ENCODE measurements at regions not wholly inside any gene's neighbourhood (a gene's known extent, or its start where the extent isn't known, plus 50 kb on each side); places are given as distances from the start of the nearest gene placed in this dataset.

- Histone ChIP-seq H3K4me1 (ENCODE audit: insufficient read depth, low read length) (no peaks in the 10 kb centered on the region), H3K4me3 (ENCODE audit: low read length) (no peak overlapping the region), H3K36me3 (ENCODE audit: insufficient read depth, low read length) (no peaks in the 10 kb centered on the region), H3K27ac (ENCODE audit: low read depth in 1 of 2, low read length in 2 of 2) (no peak overlapping the region), H3K9me3 (ENCODE audit: control insufficient read depth in 1 of 2, insufficient read depth in 1 of 2, low read length in 2 of 2) (peaks cover 0 to 5% of the 10 kb centered on the region in 2 experiments), H3K27me3 (ENCODE audit: control insufficient read depth in 1 of 2, insufficient read depth in 2 of 2, low read length in 2 of 2) (no peaks in the 10 kb centered on the region)
- no peaks in the 10 kb centered on the region for H3K36me3 Mint-ChIP-seq (ENCODE audit: low read depth)
- CTCF ChIA-PET: interaction anchor here (1.0 kb wide), 1 partner anchor 14 kb away, joined by 3 read pairs; no protein-coding TSS in a partner anchor
- ATAC-seq (ENCODE audit: poor library complexity): no peak
- H3K27ac Mint-ChIP-seq: no peak overlapping the region
- no peak for DNase-seq
- no peaks in the 10 kb centered on the region for H3K4me1 Mint-ChIP-seq (ENCODE audit: low read depth)
- intact Hi-C loops (cut with DNase I, micrococcal nuclease): no loop called here
- H3K4me3 Mint-ChIP-seq: no peak overlapping the region
- H3K9me3 Mint-ChIP-seq: peaks cover 2% of the 10 kb centered on the region
- H3K27me3 Mint-ChIP-seq: no peaks in the 10 kb centered on the region
- no peak for TF ChIP-seq CTCF (IDR thresholded peaks at IDR 0.05)
- POLR2A ChIA-PET: no interaction called here
Observed at GRCh38 chr4:20313237-20314030, 61.7 kb downstream of the SLIT2 start.

- no peak for ATAC-seq (ENCODE audit: poor library complexity)
- H3K4me3 ChIP-seq (ENCODE audit: low read length): no peak overlapping the region
- H3K4me1 ChIP-seq (ENCODE audit: insufficient read depth, low read length): no peaks in the 10 kb centered on the region
- intact Hi-C loops (cut with DNase I, micrococcal nuclease): no loop called here
- TF ChIP-seq CTCF (IDR thresholded peaks at IDR 0.05): no peak
- Mint-ChIP-seq H3K27me3 (no peaks in the 10 kb centered on the region), H3K36me3 (ENCODE audit: low read depth) (no peaks in the 10 kb centered on the region), H3K4me1 (ENCODE audit: low read depth) (no peaks in the 10 kb centered on the region), H3K9me3 (peaks cover 4% of the 10 kb centered on the region), H3K27ac (no peak overlapping the region), H3K4me3 (no peak overlapping the region)
- no peak overlapping the region for H3K27ac ChIP-seq (ENCODE audit: low read depth in 1 of 2, low read length in 2 of 2)
- ChIA-PET CTCF (no interaction called here), POLR2A (no interaction called here)
- no peak for DNase-seq
- H3K36me3 ChIP-seq (ENCODE audit: insufficient read depth, low read length): no peaks in the 10 kb centered on the region
- no peaks in the 10 kb centered on the region for H3K27me3 ChIP-seq (ENCODE audit: control insufficient read depth in 1 of 2, insufficient read depth in 2 of 2, low read length in 2 of 2)
- peaks cover 0 to 5% of the 10 kb centered on the region in 2 experiments for H3K9me3 ChIP-seq (ENCODE audit: control insufficient read depth in 1 of 2, insufficient read depth in 1 of 2, low read length in 2 of 2)
Observed at GRCh38 chr4:20317424-20317985, 65.8 kb downstream of the SLIT2 start.

GRCh38 chr4:20318001-20318908 lies 66.5 kb downstream of the SLIT2 start:
- Histone ChIP-seq H3K4me1 (ENCODE audit: insufficient read depth, low read length) (no peaks in the 10 kb centered on the region), H3K9me3 (ENCODE audit: control insufficient read depth in 1 of 2, insufficient read depth in 1 of 2, low read length in 2 of 2) (peaks cover 0 to 5% of the 10 kb centered on the region in 2 experiments), H3K36me3 (ENCODE audit: insufficient read depth, low read length) (no peaks in the 10 kb centered on the region), H3K4me3 (ENCODE audit: low read length) (no peak overlapping the region), H3K27ac (ENCODE audit: low read depth in 1 of 2, low read length in 2 of 2) (no peak overlapping the region), H3K27me3 (ENCODE audit: control insufficient read depth in 1 of 2, insufficient read depth in 2 of 2, low read length in 2 of 2) (no peaks in the 10 kb centered on the region)
- DNase-seq (no peak), ATAC-seq (ENCODE audit: poor library complexity) (no peak)
- H3K4me3 Mint-ChIP-seq: no peak overlapping the region
- ChIA-PET POLR2A (interaction anchor here (0.6 kb wide), 1 partner anchor 56 kb away, joined by 3 read pairs; no protein-coding TSS in a partner anchor), CTCF (no interaction called here)
- no peak overlapping the region for H3K27ac Mint-ChIP-seq
- intact Hi-C loops (cut with DNase I, micrococcal nuclease): no loop called here
- H3K36me3 Mint-ChIP-seq (ENCODE audit: low read depth): no peaks in the 10 kb centered on the region
- H3K4me1 Mint-ChIP-seq (ENCODE audit: low read depth): no peaks in the 10 kb centered on the region
- H3K27me3 Mint-ChIP-seq: no peaks in the 10 kb centered on the region
- no peak for TF ChIP-seq CTCF (IDR thresholded peaks at IDR 0.05)
- peaks cover 4% of the 10 kb centered on the region for H3K9me3 Mint-ChIP-seq
